ENCODE measurements at regions not wholly inside any gene's neighbourhood (a gene's known extent, or its start where the extent isn't known, plus 50 kb on each side); places are given as distances from the start of the nearest gene placed in this dataset.
"Not testable (repeated sequence)": the region's sequence is repeated elsewhere in the genome, so short reads cannot be mapped to it uniquely, and the experiment has no call there.

DNA sequence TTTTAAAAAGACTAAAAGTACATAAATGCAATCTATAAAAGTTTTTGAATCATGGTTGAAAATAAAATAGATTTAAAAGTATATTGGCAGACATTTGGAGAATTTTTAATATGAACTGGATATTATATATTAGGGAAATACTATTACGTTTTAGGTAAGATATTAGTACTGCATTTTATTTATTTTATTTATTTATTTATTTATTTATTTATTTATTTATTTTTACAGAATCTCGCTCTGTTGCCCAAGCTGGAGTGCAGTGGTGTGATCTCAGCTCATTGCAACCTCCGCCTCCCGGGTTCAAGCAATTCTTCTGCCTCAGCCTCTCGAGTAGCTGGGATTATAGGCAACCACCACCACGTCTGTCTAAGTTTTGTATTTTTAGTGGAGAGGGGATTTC lies 890.1 kb upstream of the MANEA start:
- not testable (repeated sequence) for DNase-seq

GRCh38 chr6:94683409-94683808 lies 893.9 kb upstream of the MANEA start:
- no peak for DNase-seq

GRCh38 chr6:94680669-94681212 lies 896.6 kb upstream of the MANEA start:
- no peak for DNase-seq

GRCh38 chr6:94673251-94673650 lies 904.1 kb upstream of the MANEA start:
- no peak for DNase-seq

- DNase-seq, result no peak
Observed at GRCh38 chr6:94670017-94670416, 907.3 kb upstream of the MANEA start.

GRCh38 chr6:94668876-94669275 lies 908.5 kb upstream of the MANEA start:
- no peak for DNase-seq

GRCh38 chr6:94658929-94659328 lies 918.4 kb upstream of the MANEA start:
- no peak for DNase-seq

- no peak for DNase-seq
Observed at GRCh38 chr6:94651239-94651638, 926.1 kb upstream of the MANEA start.

- no peak for DNase-seq
Observed at GRCh38 chr6:94645191-94645590, 932.1 kb upstream of the MANEA start.

GRCh38 chr6:94639564-94639963 lies 937.8 kb upstream of the MANEA start:
- DNase-seq, result no peak

DNA sequence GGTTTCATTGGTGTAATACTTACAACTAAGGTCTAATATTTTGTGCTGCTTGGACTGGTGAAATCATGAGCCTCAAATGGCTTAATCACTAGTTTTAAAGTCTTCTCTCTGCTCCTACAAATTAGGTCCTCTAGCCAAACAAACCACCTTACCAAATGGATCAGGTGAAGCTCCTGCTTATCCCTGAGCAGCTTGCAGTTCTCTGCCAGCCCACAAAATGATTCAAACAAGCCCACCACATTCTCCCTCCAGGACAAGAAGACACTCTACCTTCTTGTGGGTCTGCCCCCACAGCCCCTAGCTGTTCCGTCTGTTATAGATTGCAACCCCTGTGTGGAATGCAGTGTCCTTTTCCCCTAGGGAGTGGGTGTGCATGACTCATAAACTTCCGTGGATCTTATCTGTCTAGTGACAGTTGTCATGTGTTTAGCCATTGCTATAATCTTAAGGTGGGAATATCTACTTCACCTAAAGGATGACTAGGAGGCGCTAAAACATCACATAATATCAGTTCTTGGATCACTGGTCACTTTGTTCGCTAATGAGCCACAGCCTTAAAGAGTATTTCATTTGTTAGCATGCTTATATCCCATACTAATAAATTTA lies 940.5 kb upstream of the MANEA start:
- no peak for DNase-seq

- no peak for DNase-seq
Observed at GRCh38 chr6:94623586-94623985, 953.7 kb upstream of the MANEA start.

DNA sequence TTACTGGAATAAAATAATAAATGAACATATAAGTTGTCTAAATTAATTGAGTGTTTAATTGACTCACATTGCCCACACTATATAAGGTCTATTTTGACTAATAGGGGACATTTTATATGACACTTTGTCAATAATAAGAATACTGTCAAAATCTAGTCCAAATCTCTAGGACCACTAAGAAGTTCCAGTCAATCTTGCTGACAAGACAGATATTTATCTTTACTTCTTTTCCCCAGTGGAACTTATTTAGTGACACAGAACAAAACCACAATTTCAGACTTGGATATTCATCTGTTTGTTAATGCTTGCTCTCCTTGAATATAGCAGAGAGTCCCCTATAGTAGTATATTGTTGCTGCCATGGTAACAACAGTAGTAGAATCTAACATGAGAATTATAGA lies 954.6 kb upstream of the MANEA start:
- no peak for DNase-seq

- DNase-seq, result no peak
Observed at GRCh38 chr6:94600636-94601035, 976.7 kb upstream of the MANEA start.

DNA sequence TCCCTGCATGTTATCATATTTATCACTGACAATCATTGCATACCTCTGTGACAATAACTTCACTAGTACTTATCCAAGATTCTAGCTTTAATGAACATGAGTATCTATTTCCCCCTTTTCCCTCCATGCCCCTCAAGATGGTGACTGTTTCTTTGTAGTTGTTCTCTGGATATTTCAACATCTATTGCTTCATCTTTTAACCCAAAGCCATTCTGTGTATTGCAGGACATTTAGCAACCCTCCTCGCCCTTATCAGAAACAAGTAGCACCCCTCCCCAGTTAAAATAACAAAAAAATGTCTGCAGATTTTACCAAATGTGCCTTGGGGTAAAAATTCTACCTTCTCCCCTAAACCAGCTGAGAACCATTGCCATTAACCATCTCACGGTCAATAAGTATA lies 979.8 kb upstream of the MANEA start:
- no peak for DNase-seq

DNA sequence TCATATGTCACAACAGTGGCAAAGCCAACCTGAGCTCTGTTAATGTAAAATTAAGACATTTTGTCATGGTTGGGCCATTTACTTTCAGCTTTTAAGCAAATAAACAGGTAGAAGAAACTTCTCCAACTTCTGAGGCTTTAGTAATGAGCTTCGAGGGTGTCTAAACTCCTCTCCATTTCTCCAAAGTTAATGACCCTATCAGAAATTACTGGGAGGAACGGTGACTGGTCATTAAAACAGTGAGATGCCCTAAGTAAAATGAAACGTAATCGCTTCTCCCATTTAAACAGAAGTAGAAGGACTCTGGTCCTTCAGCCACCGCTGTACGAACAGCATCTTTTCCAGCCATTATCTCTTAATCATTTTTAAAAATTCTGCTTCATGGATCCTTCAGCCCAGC lies 986.9 kb upstream of the MANEA start:
- no peak for DNase-seq

DNA sequence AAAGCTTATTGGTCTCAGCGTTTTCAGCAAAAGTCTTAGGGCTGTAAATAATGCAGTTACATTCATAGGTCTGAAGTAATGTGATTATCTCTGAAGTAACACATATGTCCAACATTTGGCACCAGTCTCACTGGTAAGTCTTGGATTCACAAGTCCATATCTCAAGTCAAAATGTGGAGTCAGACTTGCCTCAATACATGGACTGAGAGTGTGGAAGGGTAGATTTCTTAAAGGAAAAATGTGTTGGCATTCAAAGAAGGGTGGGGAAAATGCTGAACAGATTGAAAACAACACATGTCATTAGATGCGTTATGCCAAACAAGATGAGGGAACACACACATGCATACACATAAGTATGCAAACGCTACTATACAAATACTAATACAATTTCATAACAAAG lies 989.0 kb upstream of the MANEA start:
- no peak for DNase-seq

DNA sequence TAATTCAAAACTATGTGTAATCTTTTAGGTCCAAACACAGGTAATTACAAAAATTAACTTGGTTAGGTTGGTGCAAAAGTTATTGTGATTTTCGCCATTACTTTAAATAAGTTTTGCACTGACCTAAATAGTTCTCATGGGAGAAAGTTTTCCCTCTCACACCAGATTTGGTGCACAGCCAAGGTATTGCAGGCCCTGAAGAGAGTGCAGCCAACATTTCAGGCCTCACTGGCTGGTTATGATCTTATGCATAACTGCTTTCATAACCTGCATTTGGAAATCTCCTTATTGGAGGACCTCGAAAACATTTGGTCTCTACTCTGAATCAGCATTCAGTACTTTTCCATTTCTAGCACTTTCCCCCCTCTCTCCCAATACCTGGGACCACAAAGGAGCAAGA lies 993.1 kb upstream of the MANEA start:
- DNase-seq, result no peak

- no peak for DNase-seq
Observed at GRCh38 chr6:94570581-94570980, 1006.8 kb upstream of the MANEA start.

DNA sequence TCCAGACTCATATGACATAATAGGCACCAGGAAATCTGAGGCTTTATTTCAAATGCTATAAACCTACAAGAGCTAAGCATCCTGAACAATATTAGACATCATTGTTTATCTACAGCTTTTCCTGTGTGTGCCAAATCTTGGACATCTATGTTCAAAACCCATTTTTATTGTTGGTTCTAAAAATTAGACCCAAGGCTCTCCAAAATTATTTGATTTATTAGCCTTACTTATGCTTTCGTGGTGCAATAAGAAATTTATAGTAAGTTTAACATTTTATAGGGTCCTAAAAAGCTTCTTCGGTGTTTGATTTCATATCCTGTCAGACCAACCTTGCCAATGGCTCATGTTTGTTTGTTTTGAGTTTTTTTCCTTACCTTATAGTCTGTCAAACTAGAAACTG lies 1014.5 kb upstream of the MANEA start:
- DNase-seq, result no peak

- DNase-seq, result no peak
Observed at GRCh38 chr6:94559829-94560537, 1017.4 kb upstream of the MANEA start.

- not testable (repeated sequence) for DNase-seq
Observed at GRCh38 chr6:94557207-94557606, 1020.1 kb upstream of the MANEA start.

GRCh38 chr6:94548201-94548600 lies 1029.1 kb upstream of the MANEA start:
- DNase-seq, result no peak

- DNase-seq, result no peak
Observed at GRCh38 chr6:94535798-94536197, 1041.5 kb upstream of the MANEA start.
